Prostate gland (tissue), 2 donors: ENCODE measurements at regions not wholly inside any gene's neighbourhood (a gene's known extent, or its start where the extent isn't known, plus 50 kb on each side); places are given as distances from the start of the nearest gene placed in this dataset.

ENCODE experiments used
- DNase-seq: peaks from one replicate; pipeline ENCODE4 v3.0.0-alpha.2; 2019; ENCODE audit warnings: low spot score
- H3K27ac ChIP-seq, 2 donors: fragments of 200-600 bp; sonication (generic); 2 replicates each; pipeline ENCODE4 v1.5.1; 2017 to 2019
- H3K27me3 ChIP-seq: fragments of 200-600 bp; sonication (generic); replicated peaks from 2 replicates; pipeline ENCODE4 v1.5.1; 2019; ENCODE audit not compliant: insufficient read depth
- H3K36me3 ChIP-seq, 2 donors: fragments of 200-600 bp; sonication (generic); 1 replicate in 1 of 2; 2 replicates in 1 of 2; pipeline versions ENCODE4 v1.5.1 to v1.8.1; 2017 to 2019
- H3K4me1 ChIP-seq: fragments of 200-600 bp; sonication (generic); replicated peaks from 2 replicates; pipeline ENCODE4 v1.5.1; 2019
- H3K4me3 ChIP-seq, 2 donors: fragments of 200-600 bp; sonication (generic); 2 replicates each; pipeline ENCODE4 v1.5.1; 2017 to 2019
- H3K9me3 ChIP-seq: fragments of 200-600 bp; sonication (generic); 2 replicates; pipeline ENCODE4 v1.5.1; 2017
- POLR2A ChIP-seq: fragments of 450-650 bp; IDR thresholded peaks from one replicate; pipeline ENCODE4 v1.6.1; 2016; ENCODE audit warnings: antibody characterized with exemption, mild to moderate bottlenecking
- POLR2AphosphoS5 ChIP-seq: sonication (generic); formaldehyde crosslinking; IDR thresholded peaks from one replicate; pipeline ENCODE4 v1.6.1; 2017; ENCODE audit warnings: antibody characterized with exemption
- WGBS: methylation state at CpG from one replicate; pipeline ENCODE4 v1.1.5; 2018; 5-methylcytosine and 5-hydroxymethylcytosine counted together
- intact Hi-C: fragments of 100-400 bp; cut with DNase I; formaldehyde crosslinking; loops from one replicate; pipeline ENCODE4 v1.14.2; 2022
- TF ChIP-seq, protein P1 (sequence below), 4 experiments: fragments of 200-600 bp in 2 of 4; fragments of 450-650 bp in 2 of 4; sonication (generic) in 2 of 4; IDR thresholded peaks; 1 replicate in 3 of 4; 2 replicates in 1 of 4; pipeline ENCODE4 v1.5.1; 2016 to 2019; ENCODE audit warnings: antibody characterized with exemption in 4 of 4, mild to moderate bottlenecking in 2 of 4, moderate library complexity in 2 of 4

DNA sequence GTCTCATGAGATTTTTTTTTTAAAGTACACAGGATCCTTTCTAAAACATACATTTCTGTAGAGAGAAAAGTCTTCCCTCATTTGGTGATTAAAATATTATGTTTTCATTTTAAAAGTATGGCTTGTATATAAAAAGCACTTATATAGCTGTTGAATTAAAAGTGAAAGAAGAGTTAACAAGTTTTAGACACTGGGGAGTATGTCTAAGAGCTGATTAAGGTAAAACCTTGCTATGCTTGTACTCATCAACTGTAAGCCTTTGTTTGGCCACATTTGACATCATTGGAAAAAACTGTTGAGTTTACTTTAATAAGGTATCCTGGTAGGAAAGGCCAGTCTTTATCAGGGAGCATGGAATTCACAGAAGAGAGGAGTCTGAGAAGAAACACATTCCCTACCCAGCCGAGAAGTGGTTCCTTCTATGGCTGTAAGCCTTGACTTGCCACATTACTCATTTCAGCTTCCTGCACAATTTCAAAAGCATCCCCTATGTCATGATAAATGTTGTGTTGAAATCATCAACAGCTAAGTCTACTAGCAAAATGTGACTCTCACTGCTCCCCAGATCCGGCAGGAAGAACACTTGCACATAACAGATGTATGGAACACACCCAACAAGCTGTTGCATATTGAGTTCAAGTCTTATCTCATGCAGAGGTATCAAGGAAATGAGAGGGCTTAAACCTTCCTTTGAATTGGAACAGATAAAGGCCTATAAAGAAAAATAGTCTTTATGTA lies 171.8 kb upstream of the CDK1 start:
- H3K27me3 ChIP-seq = no peaks in the 10 kb centered on the region
- no peak for DNase-seq
- H3K27ac ChIP-seq = no peak overlapping the region
- no peaks in the 10 kb centered on the region for H3K4me1 ChIP-seq
- intact Hi-C loops = no loop called here
- TF ChIP-seq POLR2AphosphoS5 = no peak
- TF ChIP-seq, protein P1, sequence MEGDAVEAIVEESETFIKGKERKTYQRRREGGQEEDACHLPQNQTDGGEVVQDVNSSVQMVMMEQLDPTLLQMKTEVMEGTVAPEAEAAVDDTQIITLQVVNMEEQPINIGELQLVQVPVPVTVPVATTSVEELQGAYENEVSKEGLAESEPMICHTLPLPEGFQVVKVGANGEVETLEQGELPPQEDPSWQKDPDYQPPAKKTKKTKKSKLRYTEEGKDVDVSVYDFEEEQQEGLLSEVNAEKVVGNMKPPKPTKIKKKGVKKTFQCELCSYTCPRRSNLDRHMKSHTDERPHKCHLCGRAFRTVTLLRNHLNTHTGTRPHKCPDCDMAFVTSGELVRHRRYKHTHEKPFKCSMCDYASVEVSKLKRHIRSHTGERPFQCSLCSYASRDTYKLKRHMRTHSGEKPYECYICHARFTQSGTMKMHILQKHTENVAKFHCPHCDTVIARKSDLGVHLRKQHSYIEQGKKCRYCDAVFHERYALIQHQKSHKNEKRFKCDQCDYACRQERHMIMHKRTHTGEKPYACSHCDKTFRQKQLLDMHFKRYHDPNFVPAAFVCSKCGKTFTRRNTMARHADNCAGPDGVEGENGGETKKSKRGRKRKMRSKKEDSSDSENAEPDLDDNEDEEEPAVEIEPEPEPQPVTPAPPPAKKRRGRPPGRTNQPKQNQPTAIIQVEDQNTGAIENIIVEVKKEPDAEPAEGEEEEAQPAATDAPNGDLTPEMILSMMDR (IDR thresholded peaks at IDR 0.05) = no peak
- TF ChIP-seq POLR2A = no peak
- no peak overlapping the region for H3K4me3 ChIP-seq
- no peaks in the 10 kb centered on the region for H3K36me3 ChIP-seq
- WGBS = 74% methylated on average over 2 of the region's 2 CpGs
- no peaks in the 10 kb centered on the region for H3K9me3 ChIP-seq

- H3K4me3 ChIP-seq = no peak overlapping the region
- DNase-seq = no peak
- no peaks in the 10 kb centered on the region for H3K9me3 ChIP-seq
- no peak overlapping the region for H3K27ac ChIP-seq
- TF ChIP-seq POLR2A (no peak), POLR2AphosphoS5 (no peak)
- TF ChIP-seq, protein P1 (IDR thresholded peaks at IDR 0.05) = no peak
- no peaks in the 10 kb centered on the region for H3K36me3 ChIP-seq
- H3K4me1 ChIP-seq = no peaks in the 10 kb centered on the region
- H3K27me3 ChIP-seq = no peaks in the 10 kb centered on the region
- intact Hi-C loops = no loop called here
Measured at GRCh38 chr10:60605476-60605875, 172.8 kb upstream of the CDK1 start.

- WGBS = 54% methylated on average over 1 of the region's 1 CpG
- no peak for DNase-seq
Measured at GRCh38 chr10:60604342-60604741, 173.9 kb upstream of the CDK1 start.

DNA sequence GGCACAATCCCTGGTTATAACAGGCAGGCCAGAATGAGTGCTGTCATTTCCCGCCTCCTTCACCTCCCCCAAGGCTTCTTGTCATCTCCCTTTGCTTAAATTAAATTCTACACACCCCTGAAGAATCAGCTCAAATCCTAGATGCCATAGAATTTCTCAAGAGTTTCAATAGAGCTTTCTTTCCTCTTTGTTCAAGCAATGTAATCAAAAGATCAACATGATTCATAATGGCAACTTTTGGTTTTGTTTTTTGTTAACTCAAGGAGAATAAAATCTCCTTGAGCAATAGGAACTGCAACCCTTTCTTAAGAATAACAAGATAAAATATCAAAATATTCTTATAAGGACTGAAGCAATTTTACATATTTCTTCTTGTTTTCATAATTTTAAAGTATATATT lies 180.8 kb upstream of the CDK1 start:
- intact Hi-C loops = no loop called here
- WGBS = 88% methylated on average over 1 of the region's 1 CpG
- DNase-seq = no peak

More at GRCh38 chr10:60604342-60604741, 173.9 kb upstream of the CDK1 start:
- no peaks in the 10 kb centered on the region for H3K36me3 ChIP-seq
- H3K27ac ChIP-seq = no peak overlapping the region
- H3K4me1 ChIP-seq = no peaks in the 10 kb centered on the region
- intact Hi-C loops = no loop called here
- H3K27me3 ChIP-seq = no peaks in the 10 kb centered on the region
- H3K9me3 ChIP-seq = no peaks in the 10 kb centered on the region
- no peak overlapping the region for H3K4me3 ChIP-seq
- TF ChIP-seq, protein P1 (IDR thresholded peaks at IDR 0.05) = no peak
- TF ChIP-seq POLR2A (no peak), POLR2AphosphoS5 (no peak)

More for the DNA sequence above, 180.8 kb upstream of the CDK1 start:
- Histone ChIP-seq H3K4me1 (no peaks in the 10 kb centered on the region), H3K27ac (no peak overlapping the region), H3K4me3 (no peak overlapping the region), H3K36me3 (no peaks in the 10 kb centered on the region), H3K9me3 (no peaks in the 10 kb centered on the region), H3K27me3 (no peaks in the 10 kb centered on the region)
- TF ChIP-seq POLR2AphosphoS5 (no peak), POLR2A (no peak)
- TF ChIP-seq, protein P1 (IDR thresholded peaks at IDR 0.05) = no peak
